Endothelial cell of umbilical vein (primary cell): ENCODE measurements at regions not wholly inside any gene's neighbourhood (a gene's known extent, or its start where the extent isn't known, plus 50 kb on each side); places are given as distances from the start of the nearest gene placed in this dataset.

Experiments
- BruUV-seq: library from RNA; stranded (reverse); fragments of 400-500 nt; replicated peaks from 2 replicates; lab custom pipeline; 2021; lab: Mats Ljungman, UMichigan
- CTCF ChIA-PET: fragments of 300-600, 350-600 bp; sonication (Branson Sonifier 250); formaldehyde crosslinking; loops from one replicate; lab custom pipeline; 2021; ENCODE audit warnings: antibody characterized with exemption, inconsistent platforms; lab: Charles Lee
- POLR2A ChIA-PET: fragments of 300-600, 350-600 bp; sonication (Branson Sonifier 250); formaldehyde crosslinking; loops from one replicate; lab custom pipeline; 2021; ENCODE audit warnings: antibody characterized with exemption, inconsistent platforms; lab: Charles Lee
- DNase-seq: peaks from one replicate; pipeline ENCODE4 v3.0.0-alpha.2; 2011; ENCODE audit warnings: low read depth, low spot score
- FAIRE-seq: peaks from 2 replicates; lab custom pipeline; 2011; peaks lifted over from hg19 to GRCh38; lab: Jason Lieb, UNC
- H2AFZ ChIP-seq: 2 replicates; pipeline ENCODE4 v1.6.0; 2012; ENCODE audit warnings: low read depth, low read length, control low read depth, inconsistent platforms
- H3K27ac ChIP-seq: 2 replicates; pipeline ENCODE4 v1.5.1; 2011; ENCODE audit warnings: low read depth, mild to moderate bottlenecking, control low read depth, low read length, moderate library complexity; ENCODE audit not compliant: insufficient read depth
- H3K27me3 ChIP-seq, 2 experiments: 2 replicates each; pipeline versions ENCODE4 v1.6.0 to v1.6.1; 2011; ENCODE audit warnings: low read length in 2 of 2, mixed read lengths in 1 of 2; ENCODE audit not compliant: control insufficient read depth in 2 of 2, insufficient read depth in 2 of 2
- H3K36me3 ChIP-seq, 2 experiments: 2 replicates in 1 of 2; 3 replicates in 1 of 2; pipeline ENCODE4 v1.5.1; 2011; ENCODE audit warnings: low read length in 2 of 2, mild to moderate bottlenecking in 1 of 2, moderate library complexity in 1 of 2; ENCODE audit not compliant: control insufficient read depth in 2 of 2, insufficient read depth in 2 of 2; ENCODE audit errors: extremely low read depth in 1 of 2
- H3K4me1 ChIP-seq: 3 replicates; pipeline ENCODE4 v1.5.1; 2011; ENCODE audit warnings: mild to moderate bottlenecking, low read length; ENCODE audit not compliant: control insufficient read depth, insufficient read depth; ENCODE audit errors: extremely low read depth
- H3K4me2 ChIP-seq: 2 replicates; pipeline ENCODE4 v1.6.1; 2011; ENCODE audit warnings: low read length, control low read depth, mixed read lengths; ENCODE audit not compliant: insufficient read depth
- H3K4me3 ChIP-seq, 3 experiments: fragments of 200-600 bp in 1 of 3; sonication (generic), shearing (Covaris generic) in 1 of 3; replicated peaks in 1 of 3; 2 replicates each; pipeline ENCODE4 v1.5.1; 2011 to 2016; ENCODE audit warnings: control low read depth in 3 of 3, low read length in 3 of 3, mild to moderate bottlenecking in 2 of 3, inconsistent platforms in 1 of 3, low read depth in 1 of 3, moderate library complexity in 1 of 3; ENCODE audit not compliant: insufficient read depth in 1 of 3
- H3K79me2 ChIP-seq: 2 replicates; pipeline ENCODE4 v1.6.0; 2012; ENCODE audit warnings: low read length, inconsistent platforms; ENCODE audit not compliant: control insufficient read depth, insufficient read depth
- H3K9ac ChIP-seq: replicated peaks from 2 replicates; pipeline ENCODE3; 2011; ENCODE audit warnings: low read length, control low read depth; ENCODE audit not compliant: insufficient read depth; ENCODE audit errors: extremely low read depth
- H3K9me1 ChIP-seq: replicated peaks from 3 replicates; pipeline ENCODE4 v1.6.0; 2011; ENCODE audit warnings: mild to moderate bottlenecking, low read length; ENCODE audit not compliant: control insufficient read depth, insufficient read depth; ENCODE audit errors: extremely low read depth
- H3K9me3 ChIP-seq: replicated peaks from 2 replicates; pipeline ENCODE4 v1.5.1; 2012; ENCODE audit warnings: low read length, inconsistent platforms; ENCODE audit not compliant: control insufficient read depth, insufficient read depth
- H4K20me1 ChIP-seq: replicated peaks from 2 replicates; pipeline ENCODE3; 2011; ENCODE audit warnings: mild to moderate bottlenecking, low read length; ENCODE audit not compliant: control insufficient read depth, insufficient read depth; ENCODE audit errors: extremely low read depth
- EZH2 ChIP-seq: IDR thresholded peaks from 2 replicates; pipeline ENCODE4 v1.6.1; 2012; ENCODE audit warnings: borderline replicate concordance, low read depth, mild to moderate bottlenecking, moderate library complexity, low read length, inconsistent platforms; ENCODE audit not compliant: severe bottlenecking
- FOS ChIP-seq: IDR thresholded peaks from 2 replicates; pipeline ENCODE4 v1.6.1; 2011; ENCODE audit warnings: mild to moderate bottlenecking, low read length, moderate library complexity, borderline replicate concordance; ENCODE audit not compliant: insufficient read depth
- GATA2 ChIP-seq: IDR thresholded peaks from 2 replicates; pipeline ENCODE4 v1.7.0; 2011; ENCODE audit warnings: low read depth, mild to moderate bottlenecking, moderate library complexity, mixed read lengths, low read length; ENCODE audit not compliant: insufficient read length, insufficient read depth
- JUN ChIP-seq: IDR thresholded peaks from 2 replicates; pipeline ENCODE4 v1.6.1; 2011; ENCODE audit warnings: borderline replicate concordance, low read depth; ENCODE audit not compliant: insufficient read length, insufficient read depth
- MYC ChIP-seq: IDR thresholded peaks from one replicate; pipeline ENCODE4 v1.6.1; 2011; ENCODE audit warnings: mild to moderate bottlenecking, low read depth, low read length
- POLR2A ChIP-seq: IDR thresholded peaks from 2 replicates; pipeline ENCODE4 v1.6.1; 2012; ENCODE audit warnings: low read depth, mild to moderate bottlenecking, control low read depth, low read length
- POLR2AphosphoS5 ChIP-seq: IDR thresholded peaks from 2 replicates; pipeline ENCODE4 v1.6.1; 2012; ENCODE audit warnings: low read depth, mild to moderate bottlenecking, control low read depth, low read length, moderate library complexity; ENCODE audit not compliant: insufficient read depth
- dilution Hi-C: fragments of 300-500 bp; cut with MboI; formaldehyde crosslinking; loops from one replicate; pipeline ENCODE4 v1.15.0; 2019; ENCODE audit warnings: low sequenced_read_pairs; ENCODE audit not compliant: extremely low pct_ligation_motif_present
- intact Hi-C: fragments of 100-400 bp; cut with micrococcal nuclease; formaldehyde crosslinking; loops from one replicate; pipeline ENCODE4 v1.10.0; 2022
- TF ChIP-seq, protein P1 (sequence below): IDR thresholded peaks from 2 replicates; pipeline ENCODE4 v1.6.1; 2011; ENCODE audit not compliant: insufficient read depth, insufficient read length
- TF ChIP-seq, protein P2 (sequence below), 2 donors: IDR thresholded peaks; 1 replicate in 1 of 2; 2 replicates in 1 of 2; pipeline ENCODE4 v1.5.1; 2011; ENCODE audit warnings: low read length in 2 of 2, mild to moderate bottlenecking in 2 of 2, moderate library complexity in 2 of 2, control low read depth in 1 of 2, inconsistent platforms in 1 of 2, low read depth in 1 of 2; ENCODE audit not compliant: insufficient read depth in 1 of 2; ENCODE audit errors: extremely low read depth in 1 of 2

DNA sequence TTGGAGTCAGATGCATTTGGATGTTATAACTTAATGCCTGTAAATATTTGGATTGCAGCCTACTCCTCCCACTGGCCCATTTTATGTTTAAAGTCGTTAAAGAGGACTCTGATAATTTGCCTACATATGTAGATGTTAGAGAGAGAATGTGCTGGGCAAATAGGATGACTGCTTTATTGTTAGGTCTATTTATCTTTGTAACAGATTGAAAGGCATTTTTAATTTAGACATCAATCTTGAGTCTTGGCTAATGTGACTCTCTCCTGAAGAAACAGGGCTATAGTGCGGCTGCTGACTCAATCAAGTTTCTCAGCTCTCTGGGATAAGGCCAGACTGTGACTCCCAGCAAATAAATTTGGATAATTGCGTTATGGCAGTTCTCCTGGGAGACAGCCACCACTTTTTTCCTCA is 1101.4 kb downstream of the CBLN2 start:
- ChIA-PET POLR2A (no interaction called here), CTCF (no interaction called here)
- no peak overlapping the region for H2AFZ ChIP-seq
- H3K27ac ChIP-seq, result no peak overlapping the region
- H3K4me3 ChIP-seq, result no peak overlapping the region
- no peaks in the 10 kb centered on the region for H3K36me3 ChIP-seq
- H3K79me2 ChIP-seq, result no peaks in the 10 kb centered on the region
- BruUV-seq, result no TSS peak
- no peak overlapping the region for H3K4me2 ChIP-seq
- H3K9me1 ChIP-seq, result no peaks in the 10 kb centered on the region
- dilution Hi-C loops, result no loop called here
- no peak overlapping the region for H3K9ac ChIP-seq
- no peak for DNase-seq
- no peak for FAIRE-seq
- intact Hi-C loops, result no loop called here
- TF ChIP-seq EZH2, result no peak
- no peak for TF ChIP-seq GATA2
- no peak for TF ChIP-seq POLR2AphosphoS5
- no peak for TF ChIP-seq JUN
- TF ChIP-seq MYC, result no peak
- TF ChIP-seq, protein P1, sequence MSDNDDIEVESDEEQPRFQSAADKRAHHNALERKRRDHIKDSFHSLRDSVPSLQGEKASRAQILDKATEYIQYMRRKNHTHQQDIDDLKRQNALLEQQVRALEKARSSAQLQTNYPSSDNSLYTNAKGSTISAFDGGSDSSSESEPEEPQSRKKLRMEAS, result no peak
- no peak for TF ChIP-seq FOS
- TF ChIP-seq POLR2A, result no peak
- TF ChIP-seq, protein P2, sequence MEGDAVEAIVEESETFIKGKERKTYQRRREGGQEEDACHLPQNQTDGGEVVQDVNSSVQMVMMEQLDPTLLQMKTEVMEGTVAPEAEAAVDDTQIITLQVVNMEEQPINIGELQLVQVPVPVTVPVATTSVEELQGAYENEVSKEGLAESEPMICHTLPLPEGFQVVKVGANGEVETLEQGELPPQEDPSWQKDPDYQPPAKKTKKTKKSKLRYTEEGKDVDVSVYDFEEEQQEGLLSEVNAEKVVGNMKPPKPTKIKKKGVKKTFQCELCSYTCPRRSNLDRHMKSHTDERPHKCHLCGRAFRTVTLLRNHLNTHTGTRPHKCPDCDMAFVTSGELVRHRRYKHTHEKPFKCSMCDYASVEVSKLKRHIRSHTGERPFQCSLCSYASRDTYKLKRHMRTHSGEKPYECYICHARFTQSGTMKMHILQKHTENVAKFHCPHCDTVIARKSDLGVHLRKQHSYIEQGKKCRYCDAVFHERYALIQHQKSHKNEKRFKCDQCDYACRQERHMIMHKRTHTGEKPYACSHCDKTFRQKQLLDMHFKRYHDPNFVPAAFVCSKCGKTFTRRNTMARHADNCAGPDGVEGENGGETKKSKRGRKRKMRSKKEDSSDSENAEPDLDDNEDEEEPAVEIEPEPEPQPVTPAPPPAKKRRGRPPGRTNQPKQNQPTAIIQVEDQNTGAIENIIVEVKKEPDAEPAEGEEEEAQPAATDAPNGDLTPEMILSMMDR (IDR thresholded peaks at IDR 0.05; ENCODE audit: extremely low read depth in 1 of 2, insufficient read depth in 1 of 2, low read depth in 1 of 2, low read length in 2 of 2), result no peak
- no peaks in the 10 kb centered on the region for H3K4me1 ChIP-seq
- no peaks in the 10 kb centered on the region for H3K27me3 ChIP-seq
- H4K20me1 ChIP-seq, result no peaks in the 10 kb centered on the region
- no peaks in the 10 kb centered on the region for H3K9me3 ChIP-seq
